WTC11 (cell line): ENCODE measurements at regions not wholly inside any gene's neighbourhood (a gene's known extent, or its start where the extent isn't known, plus 50 kb on each side); places are given as distances from the start of the nearest gene placed in this dataset.

Source experiments
- ATAC-seq: fragments of 200-7000 bp; cut with Tn5 transposase; 2 replicates; pipeline ENCODE4 v1.10.0; 2021; ENCODE audit warnings: mild to moderate bottlenecking, moderate library complexity
- CTCF ChIA-PET: fragments of 300-600 bp; sonication (Branson Sonifier 250); formaldehyde crosslinking; loops from one replicate; lab custom pipeline; 2021; ENCODE audit warnings: antibody characterized with exemption; lab: Charles Lee
- POLR2A ChIA-PET: fragments of 350-600 bp; sonication (Branson Sonifier 250); formaldehyde crosslinking; loops from one replicate; lab custom pipeline; 2021; ENCODE audit warnings: antibody characterized with exemption; lab: Charles Lee
- DNase-seq: peaks from one replicate; pipeline ENCODE4 v3.0.0; 2021; ENCODE audit warnings: low spot score
- H3K27ac Mint-ChIP-seq: 2 replicates; pipeline ENCODE4 v1.8.0; 2021; ENCODE audit warnings: mixed read lengths
- H3K27me3 Mint-ChIP-seq: 2 replicates; pipeline ENCODE4 v1.8.0; 2021; ENCODE audit warnings: low read depth, mild to moderate bottlenecking, moderate library complexity, mixed read lengths
- H3K36me3 Mint-ChIP-seq: 2 replicates; pipeline ENCODE4 v1.8.0; 2021; ENCODE audit warnings: mixed read lengths
- H3K4me1 Mint-ChIP-seq: 2 replicates; pipeline ENCODE4 v1.8.0; 2022; ENCODE audit warnings: mixed read lengths
- H3K4me3 Mint-ChIP-seq: 2 replicates; pipeline ENCODE4 v1.8.0; 2021; ENCODE audit warnings: mild to moderate bottlenecking, moderate library complexity, mixed read lengths
- H3K9me3 Mint-ChIP-seq: 2 replicates; pipeline ENCODE4 v1.8.0; 2021; ENCODE audit warnings: mixed read lengths
- CREM ChIP-seq: sonication (generic); formaldehyde crosslinking; IDR thresholded peaks from 2 replicates; pipeline ENCODE4 v1.8.1; 2022; ENCODE audit warnings: mild to moderate bottlenecking, missing genetic modification reagents, moderate library complexity
- GABPB1 ChIP-seq: sonication (generic); formaldehyde crosslinking; IDR thresholded peaks from 2 replicates; pipeline ENCODE4 v1.8.1; 2023; ENCODE audit warnings: mild to moderate bottlenecking, missing genetic modification reagents
- GTF2I ChIP-seq: fragments of 250-450 bp; sonication (Bioruptor Pico); conservative IDR thresholded peaks from 2 replicates; pipeline ENCODE4 v1.4.0; 2021; ENCODE audit warnings: mild to moderate bottlenecking
- NFYB ChIP-seq: sonication (generic); formaldehyde crosslinking; conservative IDR thresholded peaks from 2 replicates; pipeline ENCODE4 v1.8.0; 2022; ENCODE audit warnings: low read depth, missing genetic modification reagents
- SMAD4 ChIP-seq: sonication (generic); formaldehyde crosslinking; IDR thresholded peaks from 2 replicates; pipeline ENCODE4 v1.8.0; 2022; ENCODE audit warnings: mild to moderate bottlenecking, missing genetic modification reagents
- SOX15 ChIP-seq: fragments of 250-450 bp; sonication (Bioruptor Pico); IDR thresholded peaks from 2 replicates; pipeline ENCODE4 v1.9.0; 2021; ENCODE audit warnings: mild to moderate bottlenecking
- ZNF219 ChIP-seq: sonication (generic); formaldehyde crosslinking; IDR thresholded peaks from 2 replicates; pipeline ENCODE4 v1.8.0; 2023; ENCODE audit warnings: missing genetic modification reagents, mild to moderate bottlenecking, borderline replicate concordance
- ZNF416 ChIP-seq: fragments of 250-450 bp; sonication (Bioruptor Pico); IDR thresholded peaks from 2 replicates; pipeline ENCODE4 v1.9.0; 2021; ENCODE audit warnings: mild to moderate bottlenecking, inconsistent platforms
- ZNF671 ChIP-seq: fragments of 250-450 bp; sonication (Bioruptor Pico); IDR thresholded peaks from 2 replicates; pipeline ENCODE4 v1.8.0; 2021; ENCODE audit warnings: mild to moderate bottlenecking
- TF ChIP-seq, protein P1 (sequence below): sonication (generic); formaldehyde crosslinking; IDR thresholded peaks from 2 replicates; pipeline ENCODE4 v1.8.1; 2023; ENCODE audit warnings: mild to moderate bottlenecking, missing genetic modification reagents, borderline replicate concordance
- TF ChIP-seq, protein P2 (sequence below): sonication (generic); formaldehyde crosslinking; IDR thresholded peaks from 2 replicates; pipeline ENCODE4 v1.8.0; 2022; ENCODE audit warnings: mild to moderate bottlenecking, missing genetic modification reagents
- TF ChIP-seq, protein P3 (sequence below): sonication (generic); formaldehyde crosslinking; IDR thresholded peaks from 2 replicates; pipeline ENCODE4 v1.8.1; 2023; ENCODE audit warnings: mild to moderate bottlenecking, missing genetic modification reagents
- TF ChIP-seq, protein P4 (sequence below): fragments of 250-450 bp; sonication (Bioruptor Pico); IDR thresholded peaks from 2 replicates; pipeline ENCODE4 v2.1.2; 2022; ENCODE audit warnings: mild to moderate bottlenecking, moderate library complexity
- TF ChIP-seq, protein P5 (sequence below): sonication (generic); formaldehyde crosslinking; IDR thresholded peaks from 2 replicates; pipeline ENCODE4 v1.8.1; 2022; ENCODE audit warnings: missing genetic modification reagents, borderline replicate concordance
- TF ChIP-seq, protein P6 (sequence below): sonication (generic); formaldehyde crosslinking; IDR thresholded peaks from 2 replicates; pipeline ENCODE4 v1.8.1; 2022; ENCODE audit warnings: low read depth, missing genetic modification reagents, borderline replicate concordance
- TF ChIP-seq, protein P7 (sequence below): fragments of 250-450 bp; sonication (Bioruptor Pico); IDR thresholded peaks from 2 replicates; pipeline ENCODE4 v1.9.0; 2021; ENCODE audit warnings: moderate library complexity, mild to moderate bottlenecking, inconsistent platforms, borderline replicate concordance

DNA sequence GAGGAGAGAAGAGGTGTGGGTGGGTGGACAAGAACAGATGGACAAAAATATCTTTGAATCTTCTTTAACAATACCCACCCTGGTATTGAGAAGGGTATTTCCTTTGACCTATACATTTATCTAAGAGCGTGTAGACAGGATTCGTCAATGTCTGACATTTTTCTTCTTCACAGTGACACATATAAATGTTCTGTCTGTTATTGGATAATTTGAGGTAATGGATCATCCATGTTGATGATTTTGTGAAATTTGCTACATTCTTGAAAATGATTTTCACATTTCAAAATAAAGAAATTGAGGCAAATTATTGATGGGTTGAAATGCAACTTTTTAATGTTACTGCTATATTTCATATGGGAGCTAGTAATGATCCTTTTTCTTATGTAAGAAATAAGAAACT is 770.7 kb upstream of the EPHA7 start (continued):
- TF ChIP-seq, protein P1, sequence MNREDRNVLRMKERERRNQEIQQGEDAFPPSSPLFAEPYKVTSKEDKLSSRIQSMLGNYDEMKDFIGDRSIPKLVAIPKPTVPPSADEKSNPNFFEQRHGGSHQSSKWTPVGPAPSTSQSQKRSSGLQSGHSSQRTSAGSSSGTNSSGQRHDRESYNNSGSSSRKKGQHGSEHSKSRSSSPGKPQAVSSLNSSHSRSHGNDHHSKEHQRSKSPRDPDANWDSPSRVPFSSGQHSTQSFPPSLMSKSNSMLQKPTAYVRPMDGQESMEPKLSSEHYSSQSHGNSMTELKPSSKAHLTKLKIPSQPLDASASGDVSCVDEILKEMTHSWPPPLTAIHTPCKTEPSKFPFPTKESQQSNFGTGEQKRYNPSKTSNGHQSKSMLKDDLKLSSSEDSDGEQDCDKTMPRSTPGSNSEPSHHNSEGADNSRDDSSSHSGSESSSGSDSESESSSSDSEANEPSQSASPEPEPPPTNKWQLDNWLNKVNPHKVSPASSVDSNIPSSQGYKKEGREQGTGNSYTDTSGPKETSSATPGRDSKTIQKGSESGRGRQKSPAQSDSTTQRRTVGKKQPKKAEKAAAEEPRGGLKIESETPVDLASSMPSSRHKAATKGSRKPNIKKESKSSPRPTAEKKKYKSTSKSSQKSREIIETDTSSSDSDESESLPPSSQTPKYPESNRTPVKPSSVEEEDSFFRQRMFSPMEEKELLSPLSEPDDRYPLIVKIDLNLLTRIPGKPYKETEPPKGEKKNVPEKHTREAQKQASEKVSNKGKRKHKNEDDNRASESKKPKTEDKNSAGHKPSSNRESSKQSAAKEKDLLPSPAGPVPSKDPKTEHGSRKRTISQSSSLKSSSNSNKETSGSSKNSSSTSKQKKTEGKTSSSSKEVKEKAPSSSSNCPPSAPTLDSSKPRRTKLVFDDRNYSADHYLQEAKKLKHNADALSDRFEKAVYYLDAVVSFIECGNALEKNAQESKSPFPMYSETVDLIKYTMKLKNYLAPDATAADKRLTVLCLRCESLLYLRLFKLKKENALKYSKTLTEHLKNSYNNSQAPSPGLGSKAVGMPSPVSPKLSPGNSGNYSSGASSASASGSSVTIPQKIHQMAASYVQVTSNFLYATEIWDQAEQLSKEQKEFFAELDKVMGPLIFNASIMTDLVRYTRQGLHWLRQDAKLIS, result no peak
- TF ChIP-seq, protein P2, sequence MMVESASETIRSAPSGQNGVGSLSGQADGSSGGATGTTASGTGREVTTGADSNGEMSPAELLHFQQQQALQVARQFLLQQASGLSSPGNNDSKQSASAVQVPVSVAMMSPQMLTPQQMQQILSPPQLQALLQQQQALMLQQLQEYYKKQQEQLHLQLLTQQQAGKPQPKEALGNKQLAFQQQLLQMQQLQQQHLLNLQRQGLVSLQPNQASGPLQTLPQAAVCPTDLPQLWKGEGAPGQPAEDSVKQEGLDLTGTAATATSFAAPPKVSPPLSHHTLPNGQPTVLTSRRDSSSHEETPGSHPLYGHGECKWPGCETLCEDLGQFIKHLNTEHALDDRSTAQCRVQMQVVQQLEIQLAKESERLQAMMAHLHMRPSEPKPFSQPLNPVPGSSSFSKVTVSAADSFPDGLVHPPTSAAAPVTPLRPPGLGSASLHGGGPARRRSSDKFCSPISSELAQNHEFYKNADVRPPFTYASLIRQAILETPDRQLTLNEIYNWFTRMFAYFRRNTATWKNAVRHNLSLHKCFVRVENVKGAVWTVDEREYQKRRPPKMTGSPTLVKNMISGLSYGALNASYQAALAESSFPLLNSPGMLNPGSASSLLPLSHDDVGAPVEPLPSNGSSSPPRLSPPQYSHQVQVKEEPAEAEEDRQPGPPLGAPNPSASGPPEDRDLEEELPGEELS (CRISPR knock-in tag), result no peak
- TF ChIP-seq ZNF416 (CRISPR knock-in tag) (no peak), SOX15 (CRISPR knock-in tag) (no peak), GABPB1 (CRISPR knock-in tag) (no peak), SMAD4 (CRISPR knock-in tag) (no peak), ZNF219 (CRISPR knock-in tag) (no peak), NFYB (CRISPR knock-in tag) (no peak)
- TF ChIP-seq, protein P3, sequence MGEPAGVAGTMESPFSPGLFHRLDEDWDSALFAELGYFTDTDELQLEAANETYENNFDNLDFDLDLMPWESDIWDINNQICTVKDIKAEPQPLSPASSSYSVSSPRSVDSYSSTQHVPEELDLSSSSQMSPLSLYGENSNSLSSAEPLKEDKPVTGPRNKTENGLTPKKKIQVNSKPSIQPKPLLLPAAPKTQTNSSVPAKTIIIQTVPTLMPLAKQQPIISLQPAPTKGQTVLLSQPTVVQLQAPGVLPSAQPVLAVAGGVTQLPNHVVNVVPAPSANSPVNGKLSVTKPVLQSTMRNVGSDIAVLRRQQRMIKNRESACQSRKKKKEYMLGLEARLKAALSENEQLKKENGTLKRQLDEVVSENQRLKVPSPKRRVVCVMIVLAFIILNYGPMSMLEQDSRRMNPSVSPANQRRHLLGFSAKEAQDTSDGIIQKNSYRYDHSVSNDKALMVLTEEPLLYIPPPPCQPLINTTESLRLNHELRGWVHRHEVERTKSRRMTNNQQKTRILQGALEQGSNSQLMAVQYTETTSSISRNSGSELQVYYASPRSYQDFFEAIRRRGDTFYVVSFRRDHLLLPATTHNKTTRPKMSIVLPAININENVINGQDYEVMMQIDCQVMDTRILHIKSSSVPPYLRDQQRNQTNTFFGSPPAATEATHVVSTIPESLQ (CRISPR knock-in tag), result no peak

DNA sequence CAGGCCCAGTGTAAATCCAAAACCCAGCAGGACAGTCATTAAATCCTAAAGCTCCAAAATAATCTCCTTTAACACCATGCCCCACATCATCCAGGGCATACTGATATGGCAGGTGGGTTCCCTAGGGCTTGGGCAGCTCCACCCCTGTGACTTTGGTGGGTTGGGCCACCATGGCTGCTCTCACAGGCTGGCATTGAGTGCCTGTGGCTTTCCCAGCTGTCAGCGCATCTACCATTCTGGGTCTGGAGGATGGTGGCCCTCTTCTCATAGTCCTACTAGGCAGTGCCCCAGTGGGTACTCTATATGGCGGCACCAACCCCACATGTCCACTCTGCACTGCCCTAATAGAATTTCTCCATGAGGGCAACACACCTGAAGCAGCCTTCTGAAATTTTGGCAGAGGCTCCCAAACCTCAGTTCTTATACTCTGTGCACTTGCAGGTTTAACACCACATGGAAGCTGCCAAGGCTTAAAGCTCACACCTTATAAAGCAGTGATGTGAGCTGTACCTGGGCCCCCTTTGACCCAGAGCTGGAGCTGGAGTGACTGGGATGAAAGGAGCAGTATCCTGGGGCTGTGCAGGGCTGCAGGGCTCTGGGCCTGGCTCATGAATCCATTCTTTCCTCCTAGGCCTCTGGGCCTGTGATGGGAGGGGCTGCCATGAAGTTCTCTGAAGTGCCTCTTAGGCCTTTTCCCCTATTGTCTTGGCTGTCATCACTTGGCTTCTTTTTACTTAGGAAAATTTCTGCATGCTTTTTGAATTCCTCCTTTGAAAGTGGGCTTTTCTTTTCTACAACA is 765.5 kb upstream of the EPHA7 start:
- no peaks in the 10 kb centered on the region for H3K27me3 Mint-ChIP-seq

More for the DNA sequence above, 765.5 kb upstream of the EPHA7 start:
- no peak overlapping the region for H3K4me3 Mint-ChIP-seq
- DNase-seq, result no peak
- H3K36me3 Mint-ChIP-seq, result peaks cover 29% of the 10 kb centered on the region
- TF ChIP-seq GTF2I (CRISPR knock-in tag), result no peak
- TF ChIP-seq, protein P4, sequence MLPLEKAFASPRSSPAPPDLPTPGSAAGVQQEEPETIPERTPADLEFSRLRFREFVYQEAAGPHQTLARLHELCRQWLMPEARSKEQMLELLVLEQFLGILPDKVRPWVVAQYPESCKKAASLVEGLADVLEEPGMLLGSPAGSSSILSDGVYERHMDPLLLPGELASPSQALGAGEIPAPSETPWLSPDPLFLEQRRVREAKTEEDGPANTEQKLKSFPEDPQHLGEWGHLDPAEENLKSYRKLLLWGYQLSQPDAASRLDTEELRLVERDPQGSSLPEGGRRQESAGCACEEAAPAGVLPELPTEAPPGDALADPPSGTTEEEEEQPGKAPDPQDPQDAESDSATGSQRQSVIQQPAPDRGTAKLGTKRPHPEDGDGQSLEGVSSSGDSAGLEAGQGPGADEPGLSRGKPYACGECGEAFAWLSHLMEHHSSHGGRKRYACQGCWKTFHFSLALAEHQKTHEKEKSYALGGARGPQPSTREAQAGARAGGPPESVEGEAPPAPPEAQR (CRISPR knock-in tag), result no peak
- no peak for TF ChIP-seq CREM (CRISPR knock-in tag)
- TF ChIP-seq, protein P5, sequence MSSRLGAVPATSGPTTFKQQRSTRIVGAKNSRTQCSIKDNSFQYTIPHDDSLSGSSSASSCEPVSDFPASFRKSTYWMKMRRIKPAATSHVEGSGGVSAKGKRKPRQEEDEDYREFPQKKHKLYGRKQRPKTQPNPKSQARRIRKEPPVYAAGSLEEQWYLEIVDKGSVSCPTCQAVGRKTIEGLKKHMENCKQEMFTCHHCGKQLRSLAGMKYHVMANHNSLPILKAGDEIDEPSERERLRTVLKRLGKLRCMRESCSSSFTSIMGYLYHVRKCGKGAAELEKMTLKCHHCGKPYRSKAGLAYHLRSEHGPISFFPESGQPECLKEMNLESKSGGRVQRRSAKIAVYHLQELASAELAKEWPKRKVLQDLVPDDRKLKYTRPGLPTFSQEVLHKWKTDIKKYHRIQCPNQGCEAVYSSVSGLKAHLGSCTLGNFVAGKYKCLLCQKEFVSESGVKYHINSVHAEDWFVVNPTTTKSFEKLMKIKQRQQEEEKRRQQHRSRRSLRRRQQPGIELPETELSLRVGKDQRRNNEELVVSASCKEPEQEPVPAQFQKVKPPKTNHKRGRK (CRISPR knock-in tag), result no peak
- no peak for TF ChIP-seq ZNF671 (CRISPR knock-in tag)
- TF ChIP-seq, protein P6, sequence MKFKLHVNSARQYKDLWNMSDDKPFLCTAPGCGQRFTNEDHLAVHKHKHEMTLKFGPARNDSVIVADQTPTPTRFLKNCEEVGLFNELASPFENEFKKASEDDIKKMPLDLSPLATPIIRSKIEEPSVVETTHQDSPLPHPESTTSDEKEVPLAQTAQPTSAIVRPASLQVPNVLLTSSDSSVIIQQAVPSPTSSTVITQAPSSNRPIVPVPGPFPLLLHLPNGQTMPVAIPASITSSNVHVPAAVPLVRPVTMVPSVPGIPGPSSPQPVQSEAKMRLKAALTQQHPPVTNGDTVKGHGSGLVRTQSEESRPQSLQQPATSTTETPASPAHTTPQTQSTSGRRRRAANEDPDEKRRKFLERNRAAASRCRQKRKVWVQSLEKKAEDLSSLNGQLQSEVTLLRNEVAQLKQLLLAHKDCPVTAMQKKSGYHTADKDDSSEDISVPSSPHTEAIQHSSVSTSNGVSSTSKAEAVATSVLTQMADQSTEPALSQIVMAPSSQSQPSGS (CRISPR knock-in tag), result no peak
- TF ChIP-seq, protein P7, sequence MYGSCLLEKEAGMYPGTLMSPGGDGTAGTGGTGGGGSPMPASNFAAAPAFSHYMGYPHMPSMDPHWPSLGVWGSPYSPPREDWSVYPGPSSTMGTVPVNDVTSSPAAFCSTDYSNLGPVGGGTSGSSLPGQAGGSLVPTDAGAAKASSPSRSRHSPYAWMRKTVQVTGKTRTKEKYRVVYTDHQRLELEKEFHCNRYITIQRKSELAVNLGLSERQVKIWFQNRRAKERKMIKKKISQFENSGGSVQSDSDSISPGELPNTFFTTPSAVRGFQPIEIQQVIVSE, result no peak
- peaks cover 34% of the 10 kb centered on the region for H3K9me3 Mint-ChIP-seq
- no peak overlapping the region for H3K27ac Mint-ChIP-seq
- CTCF ChIA-PET, result no interaction called here
- ATAC-seq, result no peak
- POLR2A ChIA-PET, result no interaction called here
- no peaks in the 10 kb centered on the region for H3K4me1 Mint-ChIP-seq
